Pancreas (tissue), 10 donors: ENCODE measurements at regions not wholly inside any gene's neighbourhood (a gene's known extent, or its start where the extent isn't known, plus 50 kb on each side); places are given as distances from the start of the nearest gene placed in this dataset.

Experiments used
- ATAC-seq, 4 donors: fragments of 200-7000 bp; cut with Tn5 transposase; one replicate each; pipeline versions ENCODE4 v1.8.0 to v1.9.1; 2020; ENCODE audit warnings: mild to moderate bottlenecking in 4 of 4, moderate library complexity in 4 of 4
- DNase-seq, 6 donors: peaks; one replicate each; pipeline ENCODE4 v3.0.0-alpha.2; 2020
- FAIRE-seq: peaks from 2 replicates; lab custom pipeline; 2012; peaks lifted over from hg19 to GRCh38; lab: Jason Lieb, UNC
- H3K27ac ChIP-seq, 4 donors: fragments of 200-600 bp; sonication (generic); 1 replicate in 3 of 4; 2 replicates in 1 of 4; pipeline versions ENCODE4 v1.5.0 to v1.8.0; 2020
- H3K27me3 ChIP-seq, 4 donors: fragments of 200-600 bp; one replicate each; pipeline ENCODE4 v1.8.0; 2021
- H3K36me3 ChIP-seq, 3 donors: fragments of 200-600 bp; sonication (generic) in 1 of 3; one replicate each; pipeline versions ENCODE4 v1.5.0 to v1.8.0; 2020 to 2021
- H3K4me1 ChIP-seq, 3 donors: fragments of 200-600 bp; one replicate each; pipeline ENCODE4 v1.8.0; 2021
- H3K4me3 ChIP-seq, 4 donors: fragments of 200-600 bp; sonication (generic) in 2 of 4; one replicate each; pipeline versions ENCODE4 v1.5.0 to v1.8.0; 2020 to 2021
- H3K9me3 ChIP-seq, 4 donors: fragments of 200-600 bp; one replicate each; pipeline ENCODE4 v1.8.0; 2021
- WGBS, 2 donors: extraction: QIAGEN DNeasy Blood & Tissue Kit; methylation state at CpG; one replicate each; pipeline ENCODE4 v1.1.7; 2013; 5-methylcytosine and 5-hydroxymethylcytosine counted together
- intact Hi-C, 3 donors: fragments of 100-400 bp; cut with DNase I; formaldehyde crosslinking; loops; one replicate each; pipeline versions ENCODE4 v1.11.1 to v1.14.2; 2022
- TF ChIP-seq, protein P1 (sequence below), 4 donors: fragments of 200-600 bp; sonication (generic) in 3 of 4; IDR thresholded peaks; one replicate each; pipeline versions ENCODE4 v1.5.0 to v1.8.0; 2021; ENCODE audit warnings: antibody characterized with exemption in 4 of 4
- donor health status: healthy with polysubstance abuse.
- donor health status: DM: no; HTN: no; CAD: no; lungs with moderate emphysema.
- donor health status: DM: no; HTN: no; CAD: no.
- donor health status: control.
- donor health status: control.
- donor health status: Bipolar disorder and iron deficiency.
- donor health status: DM: yes; HTN: yes; CAD: no.
- donor health status: DM: no; HTN: no; CAD: no.
- donor health status: DM: no; HTN: no; CAD: no.
- donor health status: DM: yes; HTN: yes; CAD: no.

DNA sequence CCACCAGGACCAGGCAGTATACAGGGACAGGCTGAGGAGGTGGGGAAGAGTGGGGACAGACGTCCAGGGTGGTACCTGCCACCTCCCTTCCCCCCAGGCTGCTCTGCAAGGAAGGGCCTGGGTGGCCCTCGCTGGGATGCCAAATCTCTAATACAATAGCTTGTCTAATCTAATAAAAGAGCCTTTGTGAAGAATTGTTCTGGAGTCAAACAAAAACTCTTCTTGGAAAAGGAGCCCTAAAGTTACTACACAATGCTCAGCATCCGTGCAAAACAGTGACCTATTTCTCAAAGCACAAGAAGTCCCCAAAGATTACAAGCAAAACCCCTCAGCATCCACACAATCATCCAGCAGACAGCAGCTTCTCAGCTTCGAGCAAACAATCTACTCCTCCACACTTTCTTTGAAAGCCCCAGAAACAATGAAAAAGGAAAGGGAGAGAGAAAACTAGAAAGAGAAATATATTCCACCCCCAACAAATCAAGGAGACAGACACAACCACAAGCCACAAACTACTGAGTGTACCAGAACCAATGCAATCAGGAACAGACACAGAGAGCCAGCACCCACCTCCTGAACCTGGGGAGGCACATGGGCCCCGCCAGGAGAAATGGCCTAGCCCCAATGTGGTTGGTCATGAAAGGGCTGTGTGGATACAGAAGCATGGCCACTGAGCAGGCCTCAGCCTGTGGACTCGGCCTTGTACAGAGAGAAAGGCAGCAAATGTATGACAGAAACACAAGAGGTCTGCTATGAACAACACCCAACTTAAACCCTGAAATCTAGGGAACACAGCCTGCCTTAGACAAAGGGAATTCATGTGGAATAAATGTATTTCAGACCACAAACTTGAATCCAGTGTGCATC, 177.1 kb upstream of the CHRNA7 start:
- H3K4me3 ChIP-seq: no peak overlapping the region
- WGBS, 2 donors: 40 to 65% methylated on average over 6 of the region's 6 CpGs
- H3K36me3 ChIP-seq: no peaks in the 10 kb centered on the region
- no peaks in the 10 kb centered on the region for H3K4me1 ChIP-seq
- intact Hi-C loops: no loop called here
- H3K27me3 ChIP-seq: no peaks in the 10 kb centered on the region
- FAIRE-seq (no peak), ATAC-seq (no peak), DNase-seq (no peak)
- no peaks in the 10 kb centered on the region for H3K9me3 ChIP-seq
- TF ChIP-seq, protein P1, sequence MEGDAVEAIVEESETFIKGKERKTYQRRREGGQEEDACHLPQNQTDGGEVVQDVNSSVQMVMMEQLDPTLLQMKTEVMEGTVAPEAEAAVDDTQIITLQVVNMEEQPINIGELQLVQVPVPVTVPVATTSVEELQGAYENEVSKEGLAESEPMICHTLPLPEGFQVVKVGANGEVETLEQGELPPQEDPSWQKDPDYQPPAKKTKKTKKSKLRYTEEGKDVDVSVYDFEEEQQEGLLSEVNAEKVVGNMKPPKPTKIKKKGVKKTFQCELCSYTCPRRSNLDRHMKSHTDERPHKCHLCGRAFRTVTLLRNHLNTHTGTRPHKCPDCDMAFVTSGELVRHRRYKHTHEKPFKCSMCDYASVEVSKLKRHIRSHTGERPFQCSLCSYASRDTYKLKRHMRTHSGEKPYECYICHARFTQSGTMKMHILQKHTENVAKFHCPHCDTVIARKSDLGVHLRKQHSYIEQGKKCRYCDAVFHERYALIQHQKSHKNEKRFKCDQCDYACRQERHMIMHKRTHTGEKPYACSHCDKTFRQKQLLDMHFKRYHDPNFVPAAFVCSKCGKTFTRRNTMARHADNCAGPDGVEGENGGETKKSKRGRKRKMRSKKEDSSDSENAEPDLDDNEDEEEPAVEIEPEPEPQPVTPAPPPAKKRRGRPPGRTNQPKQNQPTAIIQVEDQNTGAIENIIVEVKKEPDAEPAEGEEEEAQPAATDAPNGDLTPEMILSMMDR (IDR thresholded peaks at IDR 0.05): no peak
- no peak overlapping the region for H3K27ac ChIP-seq

DNA sequence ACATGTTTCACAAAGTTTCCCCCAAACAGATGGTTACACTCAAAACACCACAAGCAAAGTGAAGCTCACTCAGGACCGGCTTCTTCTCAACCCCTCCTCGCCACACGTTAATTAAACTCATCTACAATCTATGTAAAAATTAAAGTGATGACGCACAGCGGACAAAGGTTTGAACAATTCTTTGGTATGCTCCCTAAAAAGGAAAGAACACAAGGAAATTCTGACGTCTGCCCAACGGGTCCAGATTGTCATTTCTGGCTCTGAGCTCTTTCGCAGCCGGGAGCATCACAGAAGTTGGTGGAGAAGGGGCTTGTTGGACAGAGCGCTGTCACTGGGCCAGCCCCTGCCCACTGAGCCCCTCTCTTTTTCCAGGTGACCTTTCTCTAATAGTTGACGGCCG, 173.7 kb upstream of the CHRNA7 start:
- intact Hi-C loops: no loop called here
- TF ChIP-seq, protein P1 (IDR thresholded peaks at IDR 0.05): no peak
- Histone ChIP-seq H3K4me1 (no peaks in the 10 kb centered on the region), H3K27ac (no peak overlapping the region), H3K4me3 (no peak overlapping the region), H3K27me3 (no peaks in the 10 kb centered on the region), H3K36me3 (no peaks in the 10 kb centered on the region), H3K9me3 (no peaks in the 10 kb centered on the region)
- DNase-seq: no peak
- WGBS, 2 donors: 89 to 90% methylated on average over 12 of the region's 12 CpGs
- ATAC-seq: no peak
- no peak for FAIRE-seq

DNA sequence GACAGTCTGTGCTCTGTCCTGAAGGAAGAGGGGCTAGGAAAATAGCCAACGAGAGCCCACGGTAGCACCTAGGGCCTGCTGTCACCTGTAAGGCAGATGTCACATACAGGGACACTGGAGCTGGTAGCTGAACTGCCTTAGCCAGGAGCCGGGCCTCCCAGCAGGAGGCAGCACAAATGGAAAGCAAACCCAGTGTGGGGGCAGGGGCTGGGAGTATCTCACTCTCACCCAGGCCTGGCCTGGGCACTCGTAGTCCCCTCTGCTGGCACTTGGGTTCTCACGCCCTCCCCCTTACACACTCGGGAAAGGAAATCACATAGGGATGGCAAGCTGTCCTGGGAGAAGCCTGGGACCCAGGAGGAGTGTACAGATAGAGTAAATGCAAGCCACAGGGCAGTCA, 173.1 kb upstream of the CHRNA7 start:
- no peak for DNase-seq
- Histone ChIP-seq H3K36me3 (no peaks in the 10 kb centered on the region), H3K27ac (no peak overlapping the region), H3K4me1 (no peaks in the 10 kb centered on the region), H3K9me3 (no peaks in the 10 kb centered on the region), H3K27me3 (no peaks in the 10 kb centered on the region), H3K4me3 (no peak overlapping the region)
- ATAC-seq: no peak
- WGBS, 2 donors: 71 to 77% methylated on average over 6 of the region's 6 CpGs
- TF ChIP-seq, protein P1 (IDR thresholded peaks at IDR 0.05): no peak
- intact Hi-C loops: no loop called here
- no peak for FAIRE-seq

DNA sequence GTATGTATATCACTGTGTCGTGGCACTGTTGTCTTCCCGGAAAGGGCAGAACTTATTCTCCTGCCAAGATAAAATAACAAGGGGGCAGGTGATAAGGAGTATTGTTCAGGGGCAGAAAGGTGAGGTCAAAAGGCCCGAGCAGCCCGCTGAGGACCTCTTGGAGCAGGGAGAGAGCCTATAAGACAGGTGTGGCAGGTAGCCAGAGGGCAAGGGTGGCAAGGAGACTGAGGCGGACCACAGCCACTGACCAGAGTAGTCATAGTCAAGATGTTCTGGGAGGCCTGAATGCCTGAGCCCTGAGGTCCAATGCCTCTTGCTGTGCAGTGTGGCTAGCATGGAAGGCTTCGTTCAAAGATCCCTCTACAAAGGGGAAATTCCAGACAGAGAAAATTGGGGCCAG, 172.3 kb upstream of the CHRNA7 start:
- intact Hi-C loops: no loop called here
- ATAC-seq (no peak), FAIRE-seq (no peak), DNase-seq (no peak)
- Histone ChIP-seq H3K27me3 (no peaks in the 10 kb centered on the region), H3K4me1 (no peaks in the 10 kb centered on the region), H3K36me3 (no peaks in the 10 kb centered on the region), H3K27ac (no peak overlapping the region), H3K9me3 (no peaks in the 10 kb centered on the region), H3K4me3 (no peak overlapping the region)
- TF ChIP-seq, protein P1 (IDR thresholded peaks at IDR 0.05): no peak
- WGBS, 2 donors: 73 to 89% methylated on average over 6 of the region's 6 CpGs

DNA sequence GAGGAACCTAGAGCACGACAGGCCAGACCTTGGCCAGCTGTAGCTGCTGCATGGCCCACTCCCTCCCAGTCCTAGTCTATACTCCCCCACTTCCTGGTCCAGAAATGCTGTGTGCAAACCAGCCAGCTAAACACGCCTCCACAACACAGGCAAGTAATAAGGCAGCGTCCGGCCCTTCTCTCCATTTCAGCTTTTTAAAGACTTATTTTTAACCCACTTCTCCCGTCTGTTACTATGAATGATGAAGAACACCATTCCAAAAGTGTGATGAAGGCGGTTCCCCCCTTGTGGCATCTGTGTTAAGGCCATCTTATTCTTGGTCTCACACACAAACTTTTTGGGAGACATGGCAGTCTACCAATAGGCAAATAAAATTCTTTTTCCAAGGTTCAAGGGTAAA, 164.1 kb upstream of the CHRNA7 start:
- FAIRE-seq (no peak), DNase-seq (no peak), ATAC-seq (no peak)
- no peaks in the 10 kb centered on the region for H3K36me3 ChIP-seq
- H3K4me3 ChIP-seq: no peak overlapping the region
- no peak overlapping the region for H3K27ac ChIP-seq
- H3K4me1 ChIP-seq: peaks cover 0 to 3% (median 0%) of the 10 kb centered on the region in 3 donors
- no peaks in the 10 kb centered on the region for H3K27me3 ChIP-seq
- TF ChIP-seq, protein P1 (IDR thresholded peaks at IDR 0.05): no peak
- intact Hi-C loops: no loop called here
- WGBS, 2 donors: 82 to 87% methylated on average over 6 of the region's 6 CpGs
- no peaks in the 10 kb centered on the region for H3K9me3 ChIP-seq
